HG03159 (cell line): ENCODE measurements at regions not wholly inside any gene's neighbourhood (a gene's known extent, or its start where the extent isn't known, plus 50 kb on each side); places are given as distances from the start of the nearest gene placed in this dataset.

Source experiments
- ATAC-seq: cut with Tn5 transposase; IDR thresholded peaks from one replicate; pipeline ENCODE4 v1.9.1; 2021; ENCODE audit warnings: mild to moderate bottlenecking, moderate library complexity; ENCODE audit not compliant: unreplicated experiment

GRCh38 chr20:58004146-58004545, 224.3 kb downstream of the ANKRD60 start:
- ATAC-seq: no peak

GRCh38 chr20:58003525-58003924, 224.9 kb downstream of the ANKRD60 start:
- no peak for ATAC-seq

GRCh38 chr20:58002901-58003300, 225.6 kb downstream of the ANKRD60 start:
- ATAC-seq: no peak

GRCh38 chr20:58001946-58002345, 226.5 kb downstream of the ANKRD60 start:
- ATAC-seq: no peak

- ATAC-seq: no peak
These were observed 227.1 kb downstream of the ANKRD60 start for GRCh38 chr20:58001381-58001780.

- ATAC-seq: no peak
These were observed 227.6 kb downstream of the ANKRD60 start for GRCh38 chr20:58000861-58001260.

- no peak for ATAC-seq
These were observed 228.9 kb downstream of the ANKRD60 start for GRCh38 chr20:57999465-58000111.

- ATAC-seq: no peak
These were observed 229.4 kb downstream of the ANKRD60 start for GRCh38 chr20:57998981-57999464.

GRCh38 chr20:57998276-57998675, 230.2 kb downstream of the ANKRD60 start:
- ATAC-seq: no peak

- no peak for ATAC-seq
These were observed 231.2 kb downstream of the ANKRD60 start for GRCh38 chr20:57996936-57997890.

GRCh38 chr20:57996465-57996864, 232.0 kb downstream of the ANKRD60 start:
- ATAC-seq: no peak

GRCh38 chr20:57995381-57995977, 233.0 kb downstream of the ANKRD60 start:
- ATAC-seq: no peak

- ATAC-seq: no peak
These were observed 234.6 kb downstream of the ANKRD60 start for GRCh38 chr20:57993716-57994431.

- no peak for ATAC-seq
These were observed 237.1 kb downstream of the ANKRD60 start for GRCh38 chr20:57991211-57991881.

GRCh38 chr20:57990396-57990987, 238.0 kb downstream of the ANKRD60 start:
- no peak for ATAC-seq

- ATAC-seq: no peak
These were observed 239.6 kb downstream of the ANKRD60 start for GRCh38 chr20:57988828-57989227.

GRCh38 chr20:57988422-57988821, 240.0 kb downstream of the ANKRD60 start:
- ATAC-seq: no peak

GRCh38 chr20:57987659-57988058, 240.8 kb downstream of the ANKRD60 start:
- ATAC-seq: no peak

GRCh38 chr20:57986666-57987065, 241.8 kb downstream of the ANKRD60 start:
- no peak for ATAC-seq

GRCh38 chr20:57985278-57985677, 243.2 kb downstream of the ANKRD60 start:
- ATAC-seq: no peak
